Activated CD8-positive, alpha-beta T cell treated with anti-CD3 and anti-CD28 coated beads for 36 hours (primary cell): ENCODE measurements at regions not wholly inside any gene's neighbourhood (a gene's known extent, or its start where the extent isn't known, plus 50 kb on each side); places are given as distances from the start of the nearest gene placed in this dataset.

ENCODE experiments used
- ATAC-seq: fragments of 200-7000 bp; cut with Tn5 transposase; one replicate; pipeline ENCODE4 v1.10.0; 2021; ENCODE audit warnings: mild to moderate bottlenecking, moderate library complexity
- CTCF ChIA-PET: fragments of 350-600 bp; sonication (Branson Sonifier 250); formaldehyde crosslinking; loops from one replicate; lab custom pipeline; 2021; ENCODE audit warnings: antibody characterized with exemption; lab: Charles Lee
- POLR2A ChIA-PET: fragments of 350-600 bp; sonication (Branson Sonifier 250); formaldehyde crosslinking; loops from one replicate; lab custom pipeline; 2021; ENCODE audit warnings: antibody characterized with exemption; lab: Charles Lee
- DNase-seq: peaks from one replicate; pipeline ENCODE4 v3.0.0-alpha.2; 2020
- H3K27ac Mint-ChIP-seq: one replicate; pipeline ENCODE4 v1.8.0; 2021; ENCODE audit warnings: mild to moderate bottlenecking, mixed read lengths
- H3K27me3 Mint-ChIP-seq: one replicate; pipeline ENCODE4 v1.8.0; 2021; ENCODE audit warnings: mixed read lengths
- H3K36me3 Mint-ChIP-seq: one replicate; pipeline ENCODE4 v1.8.0; 2021; ENCODE audit warnings: low read depth, mixed read lengths
- H3K4me1 Mint-ChIP-seq: one replicate; pipeline ENCODE4 v1.8.0; 2021; ENCODE audit warnings: low read depth, mixed read lengths
- H3K4me3 Mint-ChIP-seq: one replicate; pipeline ENCODE4 v1.8.0; 2021; ENCODE audit warnings: mild to moderate bottlenecking, moderate library complexity, mixed read lengths
- H3K9me3 Mint-ChIP-seq: one replicate; pipeline ENCODE4 v1.8.0; 2021; ENCODE audit warnings: mixed read lengths
- intact Hi-C: fragments of 100-400 bp; cut with micrococcal nuclease; formaldehyde crosslinking; loops from one replicate; pipeline ENCODE4 v1.10.0; 2022
- TF ChIP-seq, protein P1 (sequence below): fragments of 200-600 bp; IDR thresholded peaks from one replicate; pipeline ENCODE4 v1.8.0; 2022; ENCODE audit warnings: antibody characterized with exemption, mild to moderate bottlenecking

DNA sequence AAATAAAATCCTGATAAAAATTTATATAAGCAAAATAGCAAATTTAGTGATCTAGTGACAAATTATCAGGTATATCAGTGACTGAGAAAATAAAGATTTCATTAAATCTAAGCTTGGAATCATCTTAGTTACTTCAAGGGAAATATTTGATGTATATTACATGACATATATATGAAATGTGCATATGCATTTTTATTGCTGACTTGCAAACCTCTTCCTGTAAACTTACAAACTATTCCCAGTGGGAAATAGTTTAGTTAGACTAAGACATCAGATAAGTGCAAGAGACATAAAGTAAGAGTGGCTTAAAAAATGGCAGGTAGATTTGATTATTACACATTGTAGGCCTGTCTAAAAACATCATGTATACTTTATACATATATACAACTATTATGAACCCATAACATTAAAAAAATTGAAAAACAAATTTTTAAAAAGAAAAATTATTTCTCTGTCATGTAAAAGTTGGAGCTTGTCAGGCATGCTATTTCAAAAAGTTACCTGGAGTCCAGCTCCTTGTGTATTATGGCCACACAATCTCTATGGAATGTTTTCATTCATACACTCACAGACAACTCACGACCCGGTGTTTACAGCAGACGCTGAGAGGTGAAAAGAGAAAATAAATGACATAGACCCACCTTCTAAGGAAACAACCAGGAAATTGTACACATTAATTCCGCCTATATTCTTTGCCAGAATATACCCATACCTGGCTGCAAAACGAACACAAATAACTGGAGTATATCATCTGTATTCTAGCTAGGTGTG lies 724.5 kb downstream of the SLITRK6 start:
- ChIA-PET CTCF (no interaction called here), POLR2A (no interaction called here)
- ATAC-seq (no peak), DNase-seq (no peak)
- Mint-ChIP-seq H3K27me3 (no peaks in the 10 kb centered on the region), H3K36me3 (no peaks in the 10 kb centered on the region), H3K9me3 (no peaks in the 10 kb centered on the region), H3K27ac (no peak overlapping the region), H3K4me1 (no peaks in the 10 kb centered on the region), H3K4me3 (no peak overlapping the region)
- intact Hi-C loops = no loop called here
- TF ChIP-seq, protein P1, sequence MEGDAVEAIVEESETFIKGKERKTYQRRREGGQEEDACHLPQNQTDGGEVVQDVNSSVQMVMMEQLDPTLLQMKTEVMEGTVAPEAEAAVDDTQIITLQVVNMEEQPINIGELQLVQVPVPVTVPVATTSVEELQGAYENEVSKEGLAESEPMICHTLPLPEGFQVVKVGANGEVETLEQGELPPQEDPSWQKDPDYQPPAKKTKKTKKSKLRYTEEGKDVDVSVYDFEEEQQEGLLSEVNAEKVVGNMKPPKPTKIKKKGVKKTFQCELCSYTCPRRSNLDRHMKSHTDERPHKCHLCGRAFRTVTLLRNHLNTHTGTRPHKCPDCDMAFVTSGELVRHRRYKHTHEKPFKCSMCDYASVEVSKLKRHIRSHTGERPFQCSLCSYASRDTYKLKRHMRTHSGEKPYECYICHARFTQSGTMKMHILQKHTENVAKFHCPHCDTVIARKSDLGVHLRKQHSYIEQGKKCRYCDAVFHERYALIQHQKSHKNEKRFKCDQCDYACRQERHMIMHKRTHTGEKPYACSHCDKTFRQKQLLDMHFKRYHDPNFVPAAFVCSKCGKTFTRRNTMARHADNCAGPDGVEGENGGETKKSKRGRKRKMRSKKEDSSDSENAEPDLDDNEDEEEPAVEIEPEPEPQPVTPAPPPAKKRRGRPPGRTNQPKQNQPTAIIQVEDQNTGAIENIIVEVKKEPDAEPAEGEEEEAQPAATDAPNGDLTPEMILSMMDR = no peak

DNA sequence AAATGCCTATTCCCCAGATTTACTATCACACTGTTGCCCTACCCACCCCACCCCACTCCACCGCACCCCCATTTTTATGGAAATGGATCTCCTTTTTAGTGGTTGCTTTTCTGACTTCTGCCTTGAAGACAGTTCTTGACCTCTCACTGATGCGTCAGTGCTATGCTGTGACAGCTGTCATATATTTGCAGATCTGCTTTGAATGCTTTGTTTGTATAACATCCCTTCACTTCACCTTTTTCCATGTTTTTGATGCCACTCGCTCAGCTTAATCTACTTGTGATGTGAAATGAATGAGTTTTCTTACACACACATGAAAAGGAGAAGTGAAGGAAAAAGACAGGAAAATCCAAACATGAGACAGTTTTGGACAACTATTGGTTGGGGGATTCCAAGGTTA lies 731.0 kb downstream of the SLITRK6 start:
- Mint-ChIP-seq H3K27ac (no peak overlapping the region), H3K36me3 (no peaks in the 10 kb centered on the region)

DNA sequence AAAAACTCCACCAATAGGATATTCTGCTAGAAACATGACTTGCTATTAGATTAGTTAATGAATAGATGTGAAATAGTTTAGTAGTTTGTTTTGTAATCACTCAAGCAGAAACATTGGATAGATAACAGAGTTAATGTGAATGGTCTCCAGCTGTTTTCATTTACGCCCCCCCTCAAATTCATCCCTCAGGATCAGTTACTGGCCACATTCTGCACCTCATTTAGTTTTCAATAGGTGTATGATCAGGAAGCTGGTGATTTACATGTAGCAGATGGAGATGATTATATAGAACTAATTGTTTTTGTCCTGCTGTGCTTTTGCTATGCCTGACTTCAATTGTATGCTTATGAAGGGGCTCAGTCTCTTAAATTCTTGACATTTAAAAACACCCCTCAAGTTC lies 759.0 kb downstream of the SLITRK6 start:
- POLR2A ChIA-PET = interaction anchor here (0.6 kb wide), 1 partner anchor 28 kb away, joined by 4 read pairs; no protein-coding TSS in a partner anchor
- Mint-ChIP-seq H3K9me3 (peaks cover 2% of the 10 kb centered on the region), H3K4me1 (no peaks in the 10 kb centered on the region), H3K36me3 (no peaks in the 10 kb centered on the region), H3K27ac (no peak overlapping the region), H3K27me3 (no peaks in the 10 kb centered on the region), H3K4me3 (no peak overlapping the region)
- no peak for ATAC-seq
- intact Hi-C loops = no loop called here
- no peak for DNase-seq
- CTCF ChIA-PET = no interaction called here
- TF ChIP-seq, protein P1 = no peak

More for the DNA sequence above, 731.0 kb downstream of the SLITRK6 start:
- Mint-ChIP-seq H3K4me1 (no peaks in the 10 kb centered on the region), H3K27me3 (no peaks in the 10 kb centered on the region), H3K4me3 (no peak overlapping the region), H3K9me3 (no peaks in the 10 kb centered on the region)
- POLR2A ChIA-PET = no interaction called here
- intact Hi-C loops = no loop called here
- TF ChIP-seq, protein P1 = no peak
- ATAC-seq = no peak
- CTCF ChIA-PET = no interaction called here
- DNase-seq = no peak

DNA sequence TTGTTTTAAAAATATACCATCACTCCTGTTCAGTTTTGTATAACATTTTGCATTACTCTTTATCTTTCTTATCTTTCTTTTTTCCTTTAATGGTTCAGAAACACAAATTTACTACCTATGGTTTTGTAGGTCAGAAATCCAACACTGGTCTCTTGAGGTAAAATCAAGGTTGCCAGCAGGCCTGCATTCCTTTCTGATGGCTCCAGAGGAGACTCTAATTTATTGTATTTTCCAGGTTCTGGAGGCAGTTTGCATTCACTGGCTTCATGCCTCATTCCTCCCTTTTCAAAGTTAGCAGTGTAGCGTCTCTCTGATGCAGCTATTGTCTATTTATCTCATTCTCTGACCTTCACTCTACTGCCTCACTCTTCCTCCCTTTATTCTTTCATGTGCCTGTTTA lies 767.4 kb downstream of the SLITRK6 start:
- no peaks in the 10 kb centered on the region for H3K4me1 Mint-ChIP-seq
- peaks cover 10% of the 10 kb centered on the region for H3K9me3 Mint-ChIP-seq
- H3K27ac Mint-ChIP-seq = no peak overlapping the region
- intact Hi-C loops = no loop called here
- H3K4me3 Mint-ChIP-seq = no peak overlapping the region
- DNase-seq = no peak
- TF ChIP-seq, protein P1 = no peak
- no peaks in the 10 kb centered on the region for H3K36me3 Mint-ChIP-seq
- no peak for ATAC-seq
- CTCF ChIA-PET = no interaction called here
- POLR2A ChIA-PET = no interaction called here
- no peaks in the 10 kb centered on the region for H3K27me3 Mint-ChIP-seq

DNA sequence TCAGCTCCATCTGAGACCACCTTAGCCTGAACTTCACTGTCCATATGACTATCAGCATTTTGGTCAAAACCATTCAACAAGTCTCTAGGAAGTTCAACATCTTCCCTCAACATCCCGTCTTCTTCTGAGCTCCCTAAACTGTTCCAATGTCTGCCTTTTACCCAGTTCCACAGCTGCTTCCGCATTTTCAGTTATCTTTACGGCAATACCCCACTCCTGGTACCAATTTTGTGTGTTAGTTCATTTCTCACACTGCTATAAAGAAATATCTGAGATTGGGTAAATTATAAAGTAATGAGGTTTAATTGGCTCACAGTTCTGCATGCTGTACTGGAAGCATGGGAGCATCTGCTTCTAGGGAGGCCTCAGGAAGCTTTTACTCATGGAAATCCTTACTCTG lies 771.2 kb downstream of the SLITRK6 start:
- CTCF ChIA-PET = no interaction called here
- Mint-ChIP-seq H3K9me3 (peaks cover 10% of the 10 kb centered on the region), H3K4me1 (no peaks in the 10 kb centered on the region), H3K4me3 (no peak overlapping the region), H3K36me3 (no peaks in the 10 kb centered on the region), H3K27me3 (no peaks in the 10 kb centered on the region), H3K27ac (no peak overlapping the region)
- POLR2A ChIA-PET = no interaction called here
- intact Hi-C loops = no loop called here
- ATAC-seq = no peak
- TF ChIP-seq, protein P1 = no peak
- DNase-seq = no peak
